ELF-1 (cell line): ENCODE measurements at regions not wholly inside any gene's neighbourhood (a gene's known extent, or its start where the extent isn't known, plus 50 kb on each side); places are given as distances from the start of the nearest gene placed in this dataset.
A peak's percentile ranks its signal among the peaks of the same experiment; 100 is the strongest.
"Not testable (repeated sequence)": the region's sequence is repeated elsewhere in the genome, so short reads cannot be mapped to it uniquely, and the experiment has no call there.

Experiments used
- DNase-seq: peaks from one replicate; pipeline ENCODE4 v3.0.0-alpha.2; 2016; ENCODE audit warnings: low read depth, low spot score

GRCh38 chr10:77740396-77740795 is 102.8 kb upstream of the KCNMA1 start:
- not testable (repeated sequence) for DNase-seq

- DNase-seq: no peak
Measured at GRCh38 chr10:77738496-77739158, 101.0 kb upstream of the KCNMA1 start.

- DNase-seq: no peak
Measured at GRCh38 chr10:77737608-77738007, 100.0 kb upstream of the KCNMA1 start.

- not testable (repeated sequence) for DNase-seq
Measured at GRCh38 chr10:77735136-77735535, 97.5 kb upstream of the KCNMA1 start.

- no peak for DNase-seq
Measured at GRCh38 chr10:77732213-77733003, 94.8 kb upstream of the KCNMA1 start.

GRCh38 chr10:77727481-77727880 is 89.9 kb upstream of the KCNMA1 start:
- no peak for DNase-seq

- DNase-seq: no peak
Measured at GRCh38 chr10:77726732-77727131, 89.1 kb upstream of the KCNMA1 start.

GRCh38 chr10:77726301-77726700 is 88.7 kb upstream of the KCNMA1 start:
- no peak for DNase-seq

- DNase-seq: no peak
Measured at GRCh38 chr10:77724820-77725219, 87.2 kb upstream of the KCNMA1 start.

- no peak for DNase-seq
Measured at GRCh38 chr10:77723376-77723775, 85.8 kb upstream of the KCNMA1 start.

- DNase-seq: peak; percentile 58
Measured at GRCh38 chr10:77722956-77723355, 85.3 kb upstream of the KCNMA1 start.

- DNase-seq: no peak
Measured at GRCh38 chr10:77721815-77722214, 84.2 kb upstream of the KCNMA1 start.

GRCh38 chr10:77718957-77719356 is 81.3 kb upstream of the KCNMA1 start:
- no peak for DNase-seq

GRCh38 chr10:77718312-77718711 is 80.7 kb upstream of the KCNMA1 start:
- DNase-seq: not testable (repeated sequence)

- DNase-seq: no peak
Measured at GRCh38 chr10:77717336-77717735, 79.7 kb upstream of the KCNMA1 start.

- no peak for DNase-seq
Measured at GRCh38 chr10:77716458-77717317, 79.1 kb upstream of the KCNMA1 start.

- no peak for DNase-seq
Measured at GRCh38 chr10:77715536-77715935, 77.9 kb upstream of the KCNMA1 start.

- no peak for DNase-seq
Measured at GRCh38 chr10:77715088-77715487, 77.5 kb upstream of the KCNMA1 start.

GRCh38 chr10:77713521-77714280 is 76.1 kb upstream of the KCNMA1 start:
- DNase-seq: no peak

- no peak for DNase-seq
Measured at GRCh38 chr10:77712207-77712606, 74.6 kb upstream of the KCNMA1 start.

- DNase-seq: no peak
Measured at GRCh38 chr10:77711683-77712049, 74.1 kb upstream of the KCNMA1 start.
